GM12892 (cell line): ENCODE measurements at regions not wholly inside any gene's neighbourhood (a gene's known extent, or its start where the extent isn't known, plus 50 kb on each side); places are given as distances from the start of the nearest gene placed in this dataset.

Experiments
- POLR2A ChIP-seq: IDR thresholded peaks from 2 replicates; pipeline ENCODE4 v1.6.1; 2011; ENCODE audit warnings: low read depth, low read length, control low read depth
- POLR2AphosphoS5 ChIP-seq: IDR thresholded peaks from 2 replicates; pipeline ENCODE4 v1.6.1; 2011; ENCODE audit warnings: low read depth, low read length, control low read depth
- TAF1 ChIP-seq: IDR thresholded peaks from 2 replicates; pipeline ENCODE4 v1.6.1; 2011; ENCODE audit warnings: low read depth, mild to moderate bottlenecking, control low read depth, low read length, borderline replicate concordance

- TF ChIP-seq TAF1 = no peak
- no peak for TF ChIP-seq POLR2AphosphoS5
- TF ChIP-seq POLR2A = no peak
Measured at GRCh38 chr3:73966733-73967132, 342.0 kb upstream of the PDZRN3 start.
